ENCODE measurements at regions not wholly inside any gene's neighbourhood (a gene's known extent, or its start where the extent isn't known, plus 50 kb on each side); places are given as distances from the start of the nearest gene placed in this dataset.

DNA sequence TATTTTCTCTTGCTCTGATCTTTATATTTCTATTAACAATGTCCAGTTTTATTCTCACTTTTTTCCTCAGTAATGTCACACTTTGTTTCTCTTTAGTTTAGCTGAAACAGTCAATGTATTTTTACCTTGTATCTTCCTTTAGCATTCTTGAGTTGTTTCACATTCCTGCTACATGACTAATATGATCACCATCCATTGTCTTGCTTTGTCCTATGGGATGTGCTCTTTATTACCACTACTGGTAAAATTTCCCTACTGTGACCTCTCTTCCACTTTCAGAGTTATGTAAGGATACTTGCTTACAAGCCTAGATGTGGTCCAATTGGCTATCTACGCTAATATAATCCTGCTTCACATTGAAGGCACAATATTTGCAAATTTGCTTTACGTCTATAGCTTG is 457.9 kb downstream of the PIK3C3 start:
- DNase-seq = no peak

DNA sequence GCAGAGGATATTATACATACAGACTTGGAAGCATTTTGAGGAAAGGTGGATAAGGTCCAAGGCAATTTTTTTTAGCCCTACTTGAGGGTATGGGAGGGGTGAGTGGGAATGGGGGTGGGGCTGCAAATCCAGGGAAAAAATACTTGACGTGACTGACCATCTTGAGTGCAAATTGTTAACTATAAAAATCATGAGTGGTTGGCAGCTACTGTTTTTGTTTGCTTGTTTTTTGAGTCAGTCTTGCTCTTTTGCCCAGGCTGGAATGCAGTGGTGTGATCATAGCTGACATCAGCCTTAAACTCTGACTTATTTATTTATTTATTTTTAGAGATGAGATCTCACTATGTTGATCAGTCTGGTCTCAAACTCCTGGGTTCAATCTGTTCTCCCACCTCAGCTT is 458.8 kb downstream of the PIK3C3 start:
- DNase-seq = no peak

DNA sequence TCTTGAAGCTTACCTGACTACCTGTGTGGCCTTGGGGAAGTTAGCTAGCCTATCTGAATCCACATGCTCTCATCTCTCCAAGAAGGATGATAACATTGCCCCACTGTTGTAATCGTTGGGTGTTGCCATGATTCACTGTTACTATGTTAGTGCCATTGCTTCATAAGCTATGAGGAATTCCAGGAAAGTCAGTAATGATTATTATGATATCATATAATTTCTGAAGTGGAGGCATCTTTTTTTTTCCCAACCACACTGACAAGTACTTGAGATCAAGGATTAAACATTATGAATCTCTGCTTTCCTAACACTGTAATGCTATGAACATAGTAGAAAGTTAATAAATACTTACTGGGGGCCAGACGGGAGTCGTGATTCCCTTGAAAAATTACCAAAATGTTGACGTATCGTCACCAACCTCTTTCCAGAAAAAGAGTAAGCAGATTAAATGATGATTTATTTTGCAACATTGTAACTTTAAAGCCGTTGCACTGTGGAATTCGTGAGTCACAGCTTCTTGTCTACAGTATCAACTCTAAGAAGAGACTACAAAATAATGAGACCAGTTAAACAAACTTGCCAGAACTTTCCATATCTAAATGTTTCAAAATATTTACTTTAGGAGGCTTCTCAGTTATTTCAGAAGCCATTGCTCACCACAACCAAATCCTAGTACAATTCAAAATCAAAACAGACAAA is 459.9 kb downstream of the PIK3C3 start:
- no peak for DNase-seq

DNA sequence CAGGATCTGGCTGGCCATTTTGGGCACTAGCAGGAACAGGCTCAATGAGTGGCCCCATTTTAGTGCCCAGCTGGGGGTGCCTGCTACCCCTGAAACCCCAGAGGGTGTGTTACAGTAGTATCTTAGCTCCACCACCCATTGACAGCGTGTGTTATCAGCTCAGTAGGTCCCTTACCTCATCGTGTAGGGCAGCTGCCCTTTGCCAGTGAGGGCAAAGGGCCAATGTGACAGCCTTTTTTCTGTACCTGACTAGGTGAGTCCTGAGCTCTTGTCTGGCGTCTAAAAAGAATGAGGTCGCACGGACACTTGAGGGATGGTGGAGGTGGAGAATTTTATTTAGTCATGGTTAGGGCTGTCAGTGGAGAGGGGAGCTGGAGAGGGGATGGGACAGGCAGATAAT is 462.2 kb downstream of the PIK3C3 start:
- DNase-seq = no peak

DNA sequence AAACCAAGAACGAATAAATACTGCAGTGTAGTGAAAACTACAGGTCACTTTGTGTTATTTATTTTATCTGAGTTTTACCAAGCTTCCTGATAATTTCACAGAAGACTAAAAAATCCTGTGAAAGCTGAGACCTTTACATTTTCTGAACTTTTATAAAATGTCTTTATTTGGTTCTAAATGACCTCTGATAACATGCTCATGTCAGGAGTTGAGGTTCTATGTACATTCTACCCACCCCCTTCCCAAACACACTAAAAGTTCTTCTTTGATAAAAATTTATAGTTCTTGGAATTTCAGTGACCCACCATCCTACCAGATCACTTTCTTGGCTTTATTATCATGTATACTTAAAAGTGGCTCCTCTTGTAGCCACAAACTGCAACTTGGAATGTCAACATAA is 463.1 kb downstream of the PIK3C3 start:
- no peak for DNase-seq

DNA sequence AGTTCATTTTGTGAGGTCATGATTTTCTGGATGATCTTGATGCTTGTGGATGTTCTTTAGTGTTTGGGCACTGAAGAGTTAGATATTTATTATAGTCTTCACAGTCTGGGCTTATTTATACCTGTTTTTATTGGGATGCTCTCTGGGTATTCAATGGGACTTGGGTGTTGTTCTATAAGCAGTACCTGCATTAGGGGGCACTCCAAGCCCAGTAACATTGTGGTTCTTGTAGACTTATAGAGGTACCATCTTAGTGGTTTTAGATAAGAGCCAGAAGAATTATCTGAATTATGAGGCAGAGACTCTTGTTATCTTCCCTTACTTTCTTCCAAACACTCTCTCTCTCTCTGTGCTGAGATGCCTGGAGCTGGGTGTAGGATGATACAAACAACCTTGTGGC is 470.0 kb downstream of the PIK3C3 start:
- no peak for DNase-seq

DNA sequence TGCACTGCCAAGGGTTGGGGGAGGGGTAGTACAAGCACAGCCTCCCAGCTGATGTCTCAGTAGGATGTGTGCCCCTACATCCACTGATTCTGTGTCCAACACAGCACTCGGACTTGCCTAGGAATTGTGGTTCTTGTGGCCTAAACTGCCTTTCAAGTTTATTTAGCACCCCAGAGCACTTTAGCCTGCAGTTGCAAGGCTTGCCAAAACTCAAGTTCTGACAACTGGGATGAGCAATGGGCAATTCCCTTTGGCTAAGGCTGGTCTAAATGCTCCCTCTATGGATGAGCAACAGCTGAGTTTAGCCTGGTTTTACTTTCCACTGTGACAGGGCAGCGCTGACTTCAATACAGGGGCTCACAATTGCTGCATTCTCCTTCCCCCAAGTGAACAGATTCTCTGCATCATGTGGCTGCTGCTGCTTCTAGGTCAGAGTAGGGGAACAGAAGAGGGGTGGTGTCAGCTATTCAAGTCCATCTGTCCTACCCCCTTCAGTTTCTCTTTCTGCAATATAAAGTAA is 471.5 kb downstream of the PIK3C3 start:
- no peak for DNase-seq

DNA sequence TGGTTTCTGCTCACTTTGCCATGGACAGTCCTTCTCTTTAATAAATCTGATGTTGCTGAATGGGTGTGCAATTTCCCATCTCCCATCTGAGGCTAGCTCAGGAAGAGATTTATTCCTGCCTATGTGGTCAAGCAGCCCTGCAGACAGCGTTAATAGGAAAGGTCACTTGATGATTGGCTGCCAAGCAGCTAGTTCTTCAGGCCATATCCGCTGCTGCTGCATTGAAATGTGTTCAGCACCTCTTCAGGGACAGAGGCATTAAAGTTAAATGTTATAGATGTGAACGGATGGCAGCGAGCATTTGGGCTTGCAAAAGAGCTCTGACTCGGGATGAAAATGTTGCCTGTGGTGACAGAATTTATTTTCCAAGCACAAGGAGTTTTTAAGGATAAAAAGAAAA is 474.2 kb downstream of the PIK3C3 start:
- no peak for DNase-seq

DNA sequence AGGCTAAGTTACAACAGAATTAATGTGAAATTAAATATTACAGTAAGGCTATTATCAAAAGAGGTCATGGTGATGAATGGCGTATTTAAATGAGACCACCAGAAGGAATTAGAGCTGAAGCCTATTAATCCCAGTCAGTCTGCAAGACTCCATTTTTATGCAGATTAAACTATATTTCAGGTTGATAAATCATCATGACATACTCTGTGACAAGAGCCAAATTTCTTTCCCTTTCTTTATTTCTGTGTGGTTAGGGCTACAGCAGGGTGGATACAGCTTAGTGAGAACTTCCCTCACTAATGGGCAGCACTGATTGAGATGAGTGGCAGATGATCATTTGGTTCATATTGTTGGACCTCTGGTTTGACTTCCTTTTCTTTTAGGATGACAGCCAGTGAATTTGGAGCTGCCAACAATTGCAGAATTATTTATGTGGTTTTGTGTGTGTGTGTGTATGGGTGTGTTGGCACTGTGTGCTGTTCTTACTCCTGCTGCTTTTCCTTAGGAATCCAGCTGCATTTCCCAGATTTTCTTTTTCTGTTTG is 481.3 kb downstream of the PIK3C3 start:
- no peak for DNase-seq

DNA sequence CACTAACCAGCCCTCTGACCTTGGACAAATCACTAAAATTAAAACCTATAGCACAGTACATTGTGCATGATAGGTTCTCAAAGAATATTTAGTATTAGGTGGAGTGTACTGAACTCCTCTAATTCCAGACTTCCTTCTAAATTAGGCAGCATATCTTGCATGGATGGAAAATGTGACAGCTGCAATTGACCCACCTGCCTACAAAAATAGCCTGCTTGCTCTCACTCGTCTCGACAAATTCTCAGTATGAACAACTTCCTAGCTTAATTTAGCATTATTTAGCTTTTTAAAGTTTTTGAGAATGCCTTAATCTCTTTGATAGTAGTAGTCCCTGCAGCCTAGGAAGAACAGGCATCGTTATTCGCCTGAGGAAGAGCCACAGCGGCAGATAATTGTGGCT is 482.0 kb downstream of the PIK3C3 start:
- no peak for DNase-seq

DNA sequence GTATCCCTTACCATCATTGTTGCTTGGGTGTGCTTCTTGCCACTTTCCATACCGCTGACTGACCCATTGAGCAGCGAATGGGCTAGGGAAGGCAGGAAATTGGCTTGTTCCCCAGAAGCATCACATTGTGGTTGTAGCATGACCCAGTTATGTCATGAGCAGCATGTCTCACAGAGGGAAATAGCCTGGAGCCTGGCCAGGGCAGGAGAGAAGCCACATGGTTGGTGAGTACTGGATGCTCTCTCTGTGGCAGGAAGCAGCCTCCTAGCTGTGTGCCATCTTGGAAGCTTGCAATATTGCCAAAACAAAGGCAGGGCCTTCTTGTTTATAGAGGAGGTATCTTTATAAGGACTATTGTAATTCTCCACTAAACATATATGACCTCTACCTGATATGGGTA is 482.6 kb downstream of the PIK3C3 start:
- no peak for DNase-seq

DNA sequence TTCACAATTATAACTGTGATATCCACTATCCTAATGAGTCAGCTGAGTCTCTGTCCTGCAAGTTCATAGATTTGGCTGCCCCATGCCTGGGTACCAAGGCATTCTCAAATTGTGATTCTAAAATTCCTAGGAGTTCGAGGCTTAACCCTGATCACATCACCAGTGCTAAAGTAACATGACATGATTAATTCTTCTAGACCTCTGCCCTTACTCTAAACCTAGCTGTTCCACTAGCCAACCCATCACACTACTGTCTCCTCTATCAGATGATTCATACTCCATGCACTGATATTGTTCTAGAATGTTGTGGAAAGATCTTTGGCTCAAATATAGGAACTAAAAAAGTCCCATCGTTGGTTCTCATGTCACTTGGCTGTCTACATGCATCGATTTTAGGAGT is 487.6 kb downstream of the PIK3C3 start:
- no peak for DNase-seq

DNA sequence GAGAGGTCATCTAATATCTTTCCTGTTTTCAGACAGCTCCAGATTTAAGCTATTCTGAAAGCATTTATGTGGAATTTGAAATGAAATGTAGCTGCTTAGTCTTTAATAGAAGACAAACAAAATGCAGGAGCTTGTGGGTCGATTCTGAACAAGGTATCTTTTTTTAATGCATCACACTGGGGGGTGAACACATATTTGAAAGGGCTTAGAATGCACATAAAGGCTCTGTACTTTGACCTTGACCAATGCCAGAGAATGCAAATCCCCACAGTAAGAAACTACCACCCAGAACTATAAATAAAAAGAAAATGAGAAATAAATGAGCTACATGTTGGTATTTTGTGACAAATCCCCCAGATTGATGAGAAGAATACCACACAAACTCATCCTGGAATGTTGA is 489.3 kb downstream of the PIK3C3 start:
- DNase-seq = no peak

DNA sequence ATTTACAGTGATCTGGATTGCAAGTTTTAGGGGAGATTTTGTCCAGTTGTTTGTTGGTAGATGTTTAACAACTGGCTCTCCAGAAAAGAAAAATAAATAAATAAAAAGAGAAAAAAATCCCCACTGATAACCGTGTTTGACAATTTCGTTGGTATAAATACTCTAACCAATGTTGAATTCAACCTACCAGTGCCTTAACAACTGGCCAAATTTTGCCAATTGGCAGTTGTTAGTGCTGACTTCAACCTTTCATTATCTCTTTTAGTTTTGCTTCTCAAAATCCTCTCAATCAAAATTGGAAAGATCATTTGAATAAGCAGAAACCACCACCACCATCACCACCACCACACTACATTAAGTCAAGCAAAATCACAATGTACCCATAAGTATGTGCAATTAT is 490.3 kb downstream of the PIK3C3 start:
- DNase-seq = no peak

DNA sequence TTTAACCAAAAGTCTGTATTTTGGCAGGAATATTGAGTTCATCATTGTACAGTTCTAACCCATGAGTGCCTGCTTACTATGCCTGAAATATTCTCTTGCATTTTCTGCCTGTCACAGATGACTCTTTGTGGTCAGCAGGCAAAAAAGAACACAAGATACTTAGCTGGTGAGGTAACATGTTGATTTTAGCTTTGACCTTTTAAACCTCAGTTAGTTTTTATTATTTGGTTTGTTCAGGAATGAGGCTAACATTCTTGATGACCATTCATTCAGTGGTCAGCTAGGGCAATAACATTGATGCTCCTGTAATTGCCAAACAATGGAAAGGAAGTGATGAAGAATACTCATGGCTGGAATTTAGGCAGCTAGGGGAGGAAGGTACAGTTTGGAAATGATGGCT is 491.2 kb downstream of the PIK3C3 start:
- DNase-seq = no peak

DNA sequence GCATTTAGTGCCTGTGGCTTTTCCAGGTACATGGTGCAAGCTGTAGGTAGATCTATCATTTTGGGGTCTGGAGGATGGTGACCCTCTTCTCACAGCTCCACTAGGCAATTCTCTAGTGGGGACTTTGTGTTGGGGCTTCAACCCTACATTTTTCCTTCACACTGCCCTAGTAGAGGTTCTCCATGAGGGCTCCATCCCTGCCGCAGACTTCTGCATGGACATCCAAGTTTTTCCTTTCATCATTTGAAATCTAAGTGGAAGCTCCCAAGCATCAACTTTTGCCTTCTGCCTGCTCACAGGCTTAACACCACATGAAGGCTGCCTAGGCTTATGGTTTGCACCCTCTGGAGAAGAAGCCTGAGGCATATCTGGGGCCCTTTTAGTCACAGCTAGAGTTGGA is 492.7 kb downstream of the PIK3C3 start:
- no peak for DNase-seq

DNA sequence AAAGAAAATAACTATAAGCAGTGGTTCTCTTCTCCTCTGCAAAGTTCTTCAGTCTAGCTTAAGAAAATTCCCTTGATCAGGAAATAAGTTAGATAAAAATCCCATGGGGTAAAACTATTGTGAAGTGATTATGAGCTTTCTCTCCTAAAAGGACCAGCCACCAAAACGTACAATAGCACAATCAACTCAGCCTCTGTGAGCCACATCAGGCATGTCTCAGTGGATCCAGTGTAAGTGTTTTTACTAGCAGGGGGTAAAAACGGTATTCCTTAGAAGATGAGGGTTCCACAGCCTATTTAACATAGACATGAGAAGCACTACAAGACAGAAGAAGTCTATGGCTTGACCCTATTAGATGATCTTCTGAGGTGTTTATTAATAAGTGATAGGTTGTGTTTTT is 503.2 kb downstream of the PIK3C3 start:
- no peak for DNase-seq

DNA sequence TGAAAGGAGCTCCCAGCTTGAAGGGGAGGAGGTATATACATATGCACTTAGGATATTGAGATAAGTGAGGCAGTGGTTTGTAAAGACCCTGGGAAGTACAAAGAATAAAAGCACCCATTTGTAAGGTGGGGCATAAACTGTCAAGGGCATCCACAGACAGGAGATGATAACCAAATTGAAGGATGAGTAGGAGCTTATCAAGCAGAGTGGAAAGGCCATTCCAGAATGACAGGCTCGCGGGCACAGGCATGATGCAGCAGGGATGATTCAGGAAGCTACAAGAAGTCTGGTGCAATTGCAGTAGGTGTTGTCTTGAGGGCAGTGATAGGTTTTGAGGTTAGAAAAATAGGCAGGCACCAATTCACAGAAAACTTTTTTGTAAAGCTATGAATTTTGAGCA is 504.8 kb downstream of the PIK3C3 start:
- no peak for DNase-seq

DNA sequence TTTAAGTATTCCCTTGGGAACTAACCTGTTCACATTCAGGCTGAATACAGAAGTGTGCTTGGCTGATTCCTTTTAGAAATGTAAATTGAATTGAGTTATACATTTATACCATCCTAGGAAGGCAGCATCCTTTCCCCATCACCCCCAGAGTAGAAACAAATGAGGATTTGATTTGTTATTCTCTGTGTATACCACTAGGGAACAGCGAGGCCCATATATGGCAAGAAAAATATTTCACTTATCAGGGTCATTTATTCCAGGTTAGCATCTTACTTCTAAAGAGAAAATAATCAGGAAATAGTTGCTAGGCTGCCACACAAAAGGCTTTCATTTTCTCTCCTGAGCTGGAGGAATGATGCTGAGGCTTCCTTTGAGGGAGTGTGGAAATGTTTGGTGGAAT is 516.9 kb downstream of the PIK3C3 start:
- no peak for DNase-seq

DNA sequence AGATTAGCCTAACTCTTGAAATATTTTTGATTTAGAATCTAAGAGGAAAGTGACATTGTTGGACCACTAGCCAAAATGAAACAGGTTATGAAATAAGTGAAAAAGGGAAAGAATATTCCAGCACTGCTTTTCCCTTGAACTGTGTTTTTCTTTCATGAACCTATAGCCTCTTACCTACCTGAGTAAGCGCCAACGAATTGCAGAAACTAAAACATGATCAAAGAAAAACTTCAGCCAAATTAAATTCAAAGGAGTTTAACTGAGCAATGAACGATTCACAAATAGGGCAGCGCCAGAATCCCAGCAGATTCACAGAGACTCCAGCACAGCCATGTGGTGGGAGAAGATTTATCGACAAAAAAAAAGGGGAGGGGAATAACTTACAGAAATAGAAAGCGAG is 518.6 kb downstream of the PIK3C3 start:
- no peak for DNase-seq

DNA sequence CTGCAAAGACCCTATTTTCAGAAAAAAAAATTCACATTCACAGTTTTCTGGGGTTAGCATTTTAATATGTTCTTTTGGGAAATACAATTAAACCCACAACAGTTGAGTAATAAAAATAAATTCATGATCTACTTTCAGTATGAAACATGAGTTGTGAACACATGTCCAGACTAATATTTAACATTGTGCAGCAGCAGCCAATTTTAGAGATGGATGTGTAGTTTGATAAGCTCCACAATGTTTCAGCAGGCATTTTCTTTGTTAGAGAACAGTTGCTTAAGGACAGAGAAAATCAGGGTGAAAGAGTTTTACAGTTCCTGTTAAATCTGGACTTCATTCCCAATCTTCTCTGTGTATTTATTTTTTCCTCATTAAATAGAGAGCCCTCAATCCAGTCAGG is 519.5 kb downstream of the PIK3C3 start:
- DNase-seq = no peak

DNA sequence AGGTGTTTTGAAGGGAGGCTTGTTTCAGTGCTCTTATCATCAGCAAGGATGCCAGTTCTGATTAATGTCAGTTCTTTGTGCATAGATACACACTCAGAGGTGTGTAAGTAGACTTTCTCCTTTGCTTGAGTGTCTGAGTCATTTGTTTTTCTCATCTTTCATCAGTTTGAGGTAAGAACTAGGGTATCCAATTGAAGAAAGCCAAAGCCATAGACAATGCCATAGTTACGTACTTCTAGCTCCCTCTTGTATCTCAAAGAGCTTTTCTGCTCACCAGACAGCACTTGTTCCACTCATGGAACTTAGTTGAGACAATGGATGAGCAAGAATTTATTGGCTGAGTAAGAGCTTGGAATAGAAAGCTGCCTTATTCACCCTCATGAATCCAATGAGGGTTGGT is 520.1 kb downstream of the PIK3C3 start:
- no peak for DNase-seq

DNA sequence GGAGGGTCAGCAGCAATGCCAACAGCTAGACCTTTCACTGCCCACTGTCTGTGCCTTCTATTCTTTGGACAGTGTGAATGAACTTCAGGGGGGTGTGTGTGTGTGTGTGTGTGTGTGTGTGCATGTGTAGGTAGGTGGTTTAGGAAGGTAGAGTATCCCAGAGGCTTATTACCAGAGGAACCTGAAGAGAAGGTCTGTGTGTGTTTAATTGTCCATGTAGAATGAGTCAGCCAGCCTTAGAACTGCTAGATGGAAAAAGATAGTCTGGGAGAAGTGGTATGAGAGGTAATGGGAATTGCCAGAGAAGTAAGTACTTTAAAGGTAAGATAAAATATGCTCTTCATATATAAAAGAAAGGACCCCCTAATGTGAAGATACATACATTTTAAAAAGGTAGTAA is 522.2 kb downstream of the PIK3C3 start:
- DNase-seq = no peak

DNA sequence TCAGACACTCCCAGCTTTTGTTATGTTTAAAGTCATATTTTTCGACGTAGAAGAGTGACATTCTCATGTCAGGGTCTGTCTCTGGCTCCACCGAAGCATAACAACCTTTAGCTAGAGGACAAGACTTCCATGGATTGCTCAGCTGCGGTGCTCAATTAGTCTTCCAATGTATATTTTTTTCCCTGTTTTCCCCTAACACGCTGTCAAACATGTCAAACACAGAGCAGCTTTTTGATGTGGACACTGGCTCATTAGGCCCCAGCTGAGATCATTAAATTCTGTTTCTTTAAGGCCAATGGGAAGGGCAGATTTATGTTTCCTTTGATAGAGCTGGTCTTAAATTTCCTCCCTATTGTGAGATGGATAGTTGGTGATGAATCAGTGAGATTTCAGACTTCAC is 525.4 kb downstream of the PIK3C3 start:
- DNase-seq = no peak

DNA sequence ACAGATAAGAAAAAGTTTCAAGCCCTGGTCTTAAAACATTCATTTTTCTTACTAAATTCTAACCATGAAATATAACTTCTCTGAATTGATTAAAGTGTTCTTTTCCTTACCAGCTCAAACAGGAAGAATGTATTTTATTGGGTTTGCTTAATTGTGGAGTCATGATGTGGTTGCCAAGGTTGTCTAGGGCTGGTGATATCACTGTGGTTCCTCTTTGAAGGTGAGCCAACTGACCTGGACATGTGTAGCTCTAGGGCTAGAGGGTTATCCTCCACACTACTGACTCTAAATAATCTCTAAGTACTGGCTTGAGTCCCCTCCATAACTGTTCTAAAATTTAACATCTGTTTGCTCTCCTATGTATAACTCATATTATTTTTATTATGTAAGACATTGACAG is 529.6 kb downstream of the PIK3C3 start:
- no peak for DNase-seq
